GM12891 (cell line): ENCODE measurements at regions not wholly inside any gene's neighbourhood (a gene's known extent, or its start where the extent isn't known, plus 50 kb on each side); places are given as distances from the start of the nearest gene placed in this dataset.

ENCODE experiments used
- PAX5 ChIP-seq: IDR thresholded peaks from 2 replicates; pipeline ENCODE4 v1.6.1; 2011; ENCODE audit warnings: low read length, moderate library complexity, mild to moderate bottlenecking; ENCODE audit not compliant: insufficient read depth, severe bottlenecking
- POLR2A ChIP-seq: IDR thresholded peaks from 2 replicates; pipeline ENCODE4 v1.6.1; 2011; ENCODE audit warnings: low read depth, low read length, control low read depth
- POLR2AphosphoS5 ChIP-seq: IDR thresholded peaks from 2 replicates; pipeline ENCODE4 v1.6.1; 2011; ENCODE audit warnings: low read depth, low read length, control low read depth
- POU2F2 ChIP-seq: IDR thresholded peaks from 2 replicates; pipeline ENCODE4 v1.6.1; 2011; ENCODE audit warnings: low read depth, mild to moderate bottlenecking, control low read depth, low read length, moderate library complexity
- SPI1 ChIP-seq: IDR thresholded peaks from 2 replicates; pipeline ENCODE4 v1.6.1; 2011; ENCODE audit warnings: low read depth, low read length, control low read depth
- TAF1 ChIP-seq: IDR thresholded peaks from 2 replicates; pipeline ENCODE4 v1.6.1; 2011; ENCODE audit warnings: low read depth, low read length, control low read depth

- no peak for TF ChIP-seq POLR2A
- no peak for TF ChIP-seq SPI1
- no peak for TF ChIP-seq POLR2AphosphoS5
- TF ChIP-seq TAF1, result no peak
- no peak for TF ChIP-seq PAX5
- no peak for TF ChIP-seq POU2F2
Observed at GRCh38 chr5:104564530-104564929, 1001.9 kb upstream of the NUDT12 start.
